Hepatocyte (in vitro differentiated cells): ENCODE measurements at regions not wholly inside any gene's neighbourhood (a gene's known extent, or its start where the extent isn't known, plus 50 kb on each side); places are given as distances from the start of the nearest gene placed in this dataset.

Source experiments
- DNase-seq: peaks from one replicate; pipeline ENCODE4 v3.0.0-alpha.2; 2016; ENCODE audit warnings: low spot score
- H2AFZ ChIP-seq: fragments of 200-600 bp; sonication (generic); 2 replicates; pipeline ENCODE4 v1.6.0; 2016; ENCODE audit warnings: antibody characterized with exemption, mild to moderate bottlenecking
- H3K27ac ChIP-seq: fragments of 200-600 bp; sonication (generic); 2 replicates; pipeline ENCODE4 v1.5.1; 2016; ENCODE audit warnings: mild to moderate bottlenecking
- H3K27me3 ChIP-seq: fragments of 200-600 bp; sonication (generic); 2 replicates; pipeline ENCODE4 v1.6.1; 2016
- H3K36me3 ChIP-seq: fragments of 200-600 bp; sonication (generic); replicated peaks from 2 replicates; pipeline ENCODE4 v1.5.1; 2016; ENCODE audit warnings: low read depth; ENCODE audit not compliant: insufficient read depth
- H3K4me1 ChIP-seq: fragments of 200-600 bp; sonication (generic); 2 replicates; pipeline ENCODE4 v1.5.1; 2016; ENCODE audit warnings: mild to moderate bottlenecking, moderate library complexity; ENCODE audit not compliant: insufficient read depth
- H3K4me2 ChIP-seq: fragments of 200-600 bp; sonication (generic); 2 replicates; pipeline ENCODE4 v1.6.0; 2016
- H3K4me3 ChIP-seq: fragments of 200-600 bp; sonication (generic); 2 replicates; pipeline ENCODE4 v1.5.1; 2016; ENCODE audit warnings: mild to moderate bottlenecking
- H3K79me2 ChIP-seq: fragments of 200-600 bp; sonication (generic); 2 replicates; pipeline ENCODE4 v1.6.0; 2017; ENCODE audit warnings: mild to moderate bottlenecking
- H3K9me2 ChIP-seq: fragments of 200-600 bp; sonication (generic); replicated peaks from 2 replicates; pipeline ENCODE4 v1.6.0; 2017; ENCODE audit warnings: mild to moderate bottlenecking; ENCODE audit not compliant: insufficient read depth
- H3K9me3 ChIP-seq: fragments of 200-600 bp; sonication (generic); 2 replicates; pipeline ENCODE4 v1.5.1; 2016; ENCODE audit warnings: low read depth, mild to moderate bottlenecking
- H4K20me1 ChIP-seq: fragments of 200-600 bp; sonication (generic); 2 replicates; pipeline ENCODE4 v1.6.0; 2016; ENCODE audit warnings: mild to moderate bottlenecking; ENCODE audit not compliant: insufficient read depth, poor library complexity, severe bottlenecking
- EZH2 ChIP-seq: fragments of 200-600 bp; sonication (generic); IDR thresholded peaks from 2 replicates; pipeline ENCODE4 v1.6.1; 2016; ENCODE audit warnings: antibody characterized with exemption, mild to moderate bottlenecking, borderline replicate concordance
- EZH2phosphoT487 ChIP-seq: fragments of 200-600 bp; sonication (generic); IDR thresholded peaks from one replicate; pipeline ENCODE4 v1.6.1; 2018; ENCODE audit warnings: antibody characterized with exemption, mild to moderate bottlenecking, low read depth, moderate library complexity; ENCODE audit not compliant: unreplicated experiment, severe bottlenecking
- WGBS: methylation state at CpG from one replicate; pipeline ENCODE4 v1.1.6; 2016; ENCODE audit warnings: low lambda C conversion rate; ENCODE audit errors: missing lambda C conversion rate; 5-methylcytosine and 5-hydroxymethylcytosine counted together
- TF ChIP-seq, protein P1 (sequence below): fragments of 200-600 bp; sonication (generic); IDR thresholded peaks from 2 replicates; pipeline ENCODE4 v1.5.1; 2016; ENCODE audit warnings: antibody characterized with exemption, mild to moderate bottlenecking; ENCODE audit not compliant: poor library complexity

DNA sequence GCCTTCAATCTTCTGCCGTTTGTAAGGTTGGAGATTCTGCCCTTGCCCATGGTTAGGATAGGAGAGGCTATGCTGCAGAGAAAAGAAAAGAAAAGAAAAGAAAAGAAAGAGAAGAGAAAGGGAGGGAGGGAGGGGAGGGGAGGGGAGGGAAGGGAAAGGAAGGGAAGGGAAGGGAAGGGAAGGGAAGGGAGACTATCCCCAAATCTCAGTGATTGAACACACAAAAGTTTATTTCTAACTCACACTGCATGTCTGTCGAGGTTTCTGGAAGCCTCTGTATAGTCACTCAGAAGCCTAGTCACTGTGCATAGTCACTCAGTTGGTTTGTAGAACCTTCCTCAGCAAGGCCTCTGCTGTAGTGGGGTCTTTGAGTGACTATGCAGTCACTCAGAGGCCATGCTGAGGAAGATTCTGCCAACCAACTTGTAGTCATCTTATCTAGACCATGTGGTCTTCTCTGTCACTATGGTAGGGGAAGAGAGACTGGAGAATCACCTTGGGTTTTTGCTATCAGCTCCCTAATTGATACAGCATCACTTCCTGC lies 52.3 kb upstream of the ABCC9 start:
- 100% methylated on average over 2 of the region's 2 CpGs for WGBS
- H3K27me3 ChIP-seq: no peaks in the 10 kb centered on the region
- H3K9me2 ChIP-seq: no peaks in the 10 kb centered on the region
- no peaks in the 10 kb centered on the region for H3K36me3 ChIP-seq
- no peaks in the 10 kb centered on the region for H3K9me3 ChIP-seq
- H2AFZ ChIP-seq: no peak overlapping the region
- H3K27ac ChIP-seq: no peak overlapping the region
- H3K4me1 ChIP-seq: peaks cover 4% of the 10 kb centered on the region
- DNase-seq: no peak
- no peak overlapping the region for H3K4me2 ChIP-seq
- no peaks in the 10 kb centered on the region for H3K79me2 ChIP-seq
- TF ChIP-seq EZH2phosphoT487 (no peak), EZH2 (no peak)
- TF ChIP-seq, protein P1, sequence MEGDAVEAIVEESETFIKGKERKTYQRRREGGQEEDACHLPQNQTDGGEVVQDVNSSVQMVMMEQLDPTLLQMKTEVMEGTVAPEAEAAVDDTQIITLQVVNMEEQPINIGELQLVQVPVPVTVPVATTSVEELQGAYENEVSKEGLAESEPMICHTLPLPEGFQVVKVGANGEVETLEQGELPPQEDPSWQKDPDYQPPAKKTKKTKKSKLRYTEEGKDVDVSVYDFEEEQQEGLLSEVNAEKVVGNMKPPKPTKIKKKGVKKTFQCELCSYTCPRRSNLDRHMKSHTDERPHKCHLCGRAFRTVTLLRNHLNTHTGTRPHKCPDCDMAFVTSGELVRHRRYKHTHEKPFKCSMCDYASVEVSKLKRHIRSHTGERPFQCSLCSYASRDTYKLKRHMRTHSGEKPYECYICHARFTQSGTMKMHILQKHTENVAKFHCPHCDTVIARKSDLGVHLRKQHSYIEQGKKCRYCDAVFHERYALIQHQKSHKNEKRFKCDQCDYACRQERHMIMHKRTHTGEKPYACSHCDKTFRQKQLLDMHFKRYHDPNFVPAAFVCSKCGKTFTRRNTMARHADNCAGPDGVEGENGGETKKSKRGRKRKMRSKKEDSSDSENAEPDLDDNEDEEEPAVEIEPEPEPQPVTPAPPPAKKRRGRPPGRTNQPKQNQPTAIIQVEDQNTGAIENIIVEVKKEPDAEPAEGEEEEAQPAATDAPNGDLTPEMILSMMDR: no peak
- no peak overlapping the region for H3K4me3 ChIP-seq
- no peaks in the 10 kb centered on the region for H4K20me1 ChIP-seq

DNA sequence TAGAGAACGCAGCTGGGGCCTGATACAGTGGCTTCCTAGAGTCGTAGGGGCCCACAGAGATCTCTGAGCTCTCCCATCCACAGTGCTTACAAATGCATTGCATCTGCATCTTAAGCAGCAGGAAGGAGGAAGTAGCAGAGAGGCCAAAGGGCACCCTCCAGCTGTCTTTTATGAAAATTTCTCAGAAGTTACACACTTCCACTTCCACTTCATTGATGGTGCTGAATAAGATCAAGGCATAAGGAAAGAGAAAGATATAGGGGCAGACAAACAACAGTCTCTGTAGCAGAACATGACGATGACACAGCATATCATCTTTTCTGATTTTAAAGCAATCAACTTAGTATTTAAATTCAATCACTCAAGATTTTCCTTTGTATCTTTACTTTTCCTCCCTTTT lies 51.6 kb upstream of the ABCC9 start:
- Histone ChIP-seq H3K4me3 (no peak overlapping the region), H4K20me1 (no peaks in the 10 kb centered on the region), H3K27ac (no peak overlapping the region), H3K79me2 (no peaks in the 10 kb centered on the region), H3K27me3 (no peaks in the 10 kb centered on the region), H3K4me1 (peaks cover 4% of the 10 kb centered on the region), H3K4me2 (no peak overlapping the region), H3K9me2 (no peaks in the 10 kb centered on the region), H2AFZ (no peak overlapping the region), H3K36me3 (no peaks in the 10 kb centered on the region), H3K9me3 (no peaks in the 10 kb centered on the region)
- TF ChIP-seq, protein P1: no peak
- no peak for TF ChIP-seq EZH2
- TF ChIP-seq EZH2phosphoT487: no peak
- DNase-seq: no peak
- 86% methylated on average over 3 of the region's 3 CpGs for WGBS

DNA sequence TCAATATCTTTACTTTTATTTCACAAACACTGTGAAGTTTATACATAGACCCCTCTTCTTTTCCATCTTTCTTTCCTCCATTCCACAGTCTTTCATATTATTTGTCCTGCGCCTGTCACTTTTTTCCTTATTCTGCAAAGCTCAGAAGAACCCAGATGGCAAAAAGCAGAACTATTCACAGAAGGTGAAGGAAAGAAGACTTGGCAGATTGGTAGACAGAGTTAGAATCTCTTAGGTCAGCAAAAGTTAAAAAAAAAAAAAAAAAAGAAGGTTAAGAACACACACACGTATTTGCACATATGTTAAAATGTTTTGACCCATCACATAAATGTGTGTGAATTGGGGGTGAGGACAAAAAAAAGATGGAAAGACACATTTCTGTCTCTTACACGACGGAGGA lies 50.3 kb upstream of the ABCC9 start:
- Histone ChIP-seq H3K27ac (peak overlapping the region; percentile 14), H3K36me3 (no peaks in the 10 kb centered on the region), H3K4me3 (no peak overlapping the region), H3K79me2 (no peaks in the 10 kb centered on the region), H3K9me2 (no peaks in the 10 kb centered on the region), H2AFZ (peak overlapping the region; percentile 43), H4K20me1 (no peaks in the 10 kb centered on the region), H3K4me1 (peaks cover 4% of the 10 kb centered on the region), H3K27me3 (no peaks in the 10 kb centered on the region), H3K9me3 (no peaks in the 10 kb centered on the region), H3K4me2 (peak overlapping the region; percentile 53)
- TF ChIP-seq EZH2phosphoT487: no peak
- no peak for TF ChIP-seq EZH2
- TF ChIP-seq, protein P1: no peak
- DNase-seq: no peak
- WGBS: 74% methylated on average over 4 of the region's 4 CpGs
